H1 (cell line): ENCODE measurements at regions not wholly inside any gene's neighbourhood (a gene's known extent, or its start where the extent isn't known, plus 50 kb on each side); places are given as distances from the start of the nearest gene placed in this dataset.

Experiments
- CREB1 ChIP-seq: IDR thresholded peaks from 2 replicates; pipeline ENCODE4 v1.6.1; 2012; ENCODE audit warnings: inconsistent platforms
- TAF7 ChIP-seq: optimal IDR thresholded peaks from 2 replicates; pipeline ENCODE3; 2011; ENCODE audit warnings: low read depth, mild to moderate bottlenecking, inconsistent platforms, low read length, moderate library complexity, borderline replicate concordance

GRCh38 chr20:53872561-53873229 lies 197.7 kb downstream of the BCAS1 start (continued):
- no peak for TF ChIP-seq TAF7
- no peak for TF ChIP-seq CREB1
